DND-41 (cell line): ENCODE measurements at regions not wholly inside any gene's neighbourhood (a gene's known extent, or its start where the extent isn't known, plus 50 kb on each side); places are given as distances from the start of the nearest gene placed in this dataset.

ENCODE experiments used
- ATAC-seq: fragments of 200-7000 bp; cut with Tn5 transposase; 3 replicates; pipeline ENCODE4 v1.9.1; 2021; ENCODE audit warnings: low read depth; ENCODE audit not compliant: insufficient read depth
- DNase-seq: peaks from one replicate; pipeline ENCODE4 v3.0.0-alpha.2; 2020
- H2AFZ ChIP-seq: 2 replicates; pipeline ENCODE4 v1.6.0; 2012; ENCODE audit warnings: low read depth, low read length
- H3K27ac ChIP-seq: 2 replicates; pipeline ENCODE4 v1.5.1; 2012; ENCODE audit warnings: low read length, inconsistent platforms
- H3K27me3 ChIP-seq: fragments of 200-600 bp; sonication (generic); 2 replicates; pipeline ENCODE4 v1.6.0; 2012; ENCODE audit warnings: low read length, mild to moderate bottlenecking, inconsistent platforms; ENCODE audit not compliant: insufficient read depth, poor library complexity
- H3K36me3 ChIP-seq: 2 replicates; pipeline ENCODE4 v1.5.1; 2012; ENCODE audit warnings: low read length, inconsistent platforms; ENCODE audit not compliant: insufficient read depth
- H3K4me1 ChIP-seq: 2 replicates; pipeline ENCODE4 v1.5.1; 2012; ENCODE audit warnings: mild to moderate bottlenecking, low read length; ENCODE audit not compliant: insufficient read depth
- H3K4me2 ChIP-seq: 2 replicates; pipeline ENCODE4 v1.6.0; 2012; ENCODE audit warnings: mild to moderate bottlenecking, moderate library complexity, low read length, inconsistent platforms; ENCODE audit not compliant: insufficient read depth
- H3K4me3 ChIP-seq, 2 experiments: fragments of 200-600 bp in 1 of 2; shearing (Covaris generic) in 1 of 2; 2 replicates each; pipeline ENCODE4 v1.5.1; 2012 to 2016; ENCODE audit warnings: inconsistent platforms in 2 of 2, low read length in 2 of 2, mild to moderate bottlenecking in 2 of 2, low read depth in 1 of 2, moderate library complexity in 1 of 2
- H3K79me2 ChIP-seq: 2 replicates; pipeline ENCODE4 v1.6.0; 2012; ENCODE audit warnings: low read length, inconsistent platforms; ENCODE audit not compliant: insufficient read depth
- H3K9ac ChIP-seq: 2 replicates; pipeline ENCODE4 v1.6.0; 2012; ENCODE audit warnings: low read depth, mild to moderate bottlenecking, inconsistent platforms, low read length, moderate library complexity
- H3K9me3 ChIP-seq: 2 replicates; pipeline ENCODE4 v1.5.1; 2012; ENCODE audit warnings: low read length, moderate library complexity, mild to moderate bottlenecking, inconsistent platforms; ENCODE audit not compliant: insufficient read depth, severe bottlenecking
- H4K20me1 ChIP-seq: 2 replicates; pipeline ENCODE4 v1.6.0; 2012; ENCODE audit warnings: low read length; ENCODE audit not compliant: insufficient read depth
- EZH2 ChIP-seq: IDR thresholded peaks from 3 replicates; pipeline ENCODE4 v1.6.1; 2012; ENCODE audit warnings: borderline replicate concordance, low read depth, mild to moderate bottlenecking, moderate library complexity, low read length, inconsistent platforms; ENCODE audit not compliant: severe bottlenecking
- TF ChIP-seq, protein P1 (sequence below): IDR thresholded peaks from 2 replicates; pipeline ENCODE4 v1.5.1; 2012; ENCODE audit warnings: borderline replicate concordance, low read length, moderate library complexity, mild to moderate bottlenecking; ENCODE audit not compliant: poor library complexity, severe bottlenecking; ENCODE audit errors: extremely low read depth

DNA sequence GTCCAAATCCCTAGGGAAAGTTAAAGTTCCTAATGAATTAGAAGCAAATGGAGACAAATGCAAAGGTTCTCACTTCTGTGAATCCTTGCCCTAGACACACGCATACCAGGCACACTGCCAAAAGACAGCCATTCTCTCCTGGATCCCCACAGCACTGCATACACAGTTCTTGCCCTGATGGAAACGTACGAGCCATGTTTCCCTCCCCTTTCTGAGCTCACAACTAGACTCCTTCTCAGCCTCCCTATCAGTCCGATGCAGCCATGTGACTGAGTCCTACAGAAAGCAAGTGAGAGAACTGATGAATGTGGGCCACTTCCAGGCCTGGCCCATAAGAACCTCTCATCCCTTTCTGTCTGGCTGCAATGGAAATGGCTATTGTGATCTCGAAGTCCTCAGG, 92.0 kb downstream of the ZNF608 start:
- H3K4me3 ChIP-seq, result no peak overlapping the region
- H3K9ac ChIP-seq, result no peak overlapping the region

DNA sequence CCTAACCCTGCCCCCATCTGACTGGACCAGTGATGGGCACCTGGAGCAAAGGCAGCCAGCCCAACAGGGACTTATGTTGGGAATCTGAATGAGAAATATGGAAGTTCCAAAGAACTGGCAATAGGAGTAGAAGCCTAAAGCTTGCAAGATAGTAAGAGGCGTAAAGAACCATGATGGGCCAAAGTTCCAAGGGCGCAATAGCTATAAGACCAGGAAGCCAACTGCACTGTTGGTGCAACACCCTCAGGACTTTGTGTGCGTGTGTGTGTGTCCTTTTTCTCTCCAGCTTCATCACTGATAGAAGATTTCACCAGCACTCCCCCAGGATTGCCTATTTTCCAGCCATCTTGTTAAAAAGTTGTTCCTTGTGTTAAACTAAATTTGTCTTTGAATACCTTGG, 92.8 kb downstream of the ZNF608 start:
- no peaks in the 10 kb centered on the region for H3K27me3 ChIP-seq
- H3K27ac ChIP-seq, result no peak overlapping the region
- no peak overlapping the region for H2AFZ ChIP-seq
- no peaks in the 10 kb centered on the region for H3K79me2 ChIP-seq
- H3K9me3 ChIP-seq, result no peaks in the 10 kb centered on the region
- peaks cover 48% of the 10 kb centered on the region for H3K4me1 ChIP-seq
- H3K4me2 ChIP-seq, result no peak overlapping the region
- TF ChIP-seq EZH2, result no peak
- TF ChIP-seq, protein P1, sequence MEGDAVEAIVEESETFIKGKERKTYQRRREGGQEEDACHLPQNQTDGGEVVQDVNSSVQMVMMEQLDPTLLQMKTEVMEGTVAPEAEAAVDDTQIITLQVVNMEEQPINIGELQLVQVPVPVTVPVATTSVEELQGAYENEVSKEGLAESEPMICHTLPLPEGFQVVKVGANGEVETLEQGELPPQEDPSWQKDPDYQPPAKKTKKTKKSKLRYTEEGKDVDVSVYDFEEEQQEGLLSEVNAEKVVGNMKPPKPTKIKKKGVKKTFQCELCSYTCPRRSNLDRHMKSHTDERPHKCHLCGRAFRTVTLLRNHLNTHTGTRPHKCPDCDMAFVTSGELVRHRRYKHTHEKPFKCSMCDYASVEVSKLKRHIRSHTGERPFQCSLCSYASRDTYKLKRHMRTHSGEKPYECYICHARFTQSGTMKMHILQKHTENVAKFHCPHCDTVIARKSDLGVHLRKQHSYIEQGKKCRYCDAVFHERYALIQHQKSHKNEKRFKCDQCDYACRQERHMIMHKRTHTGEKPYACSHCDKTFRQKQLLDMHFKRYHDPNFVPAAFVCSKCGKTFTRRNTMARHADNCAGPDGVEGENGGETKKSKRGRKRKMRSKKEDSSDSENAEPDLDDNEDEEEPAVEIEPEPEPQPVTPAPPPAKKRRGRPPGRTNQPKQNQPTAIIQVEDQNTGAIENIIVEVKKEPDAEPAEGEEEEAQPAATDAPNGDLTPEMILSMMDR, result no peak
- DNase-seq (no peak), ATAC-seq (no peak)
- no peak overlapping the region for H3K9ac ChIP-seq
- no peak overlapping the region for H3K4me3 ChIP-seq
- H3K36me3 ChIP-seq, result no peaks in the 10 kb centered on the region
- peaks cover 5% of the 10 kb centered on the region; the same call in 1 of the 2 replicates for H4K20me1 ChIP-seq

More for the DNA sequence above, 92.0 kb downstream of the ZNF608 start:
- Histone ChIP-seq H3K79me2 (no peaks in the 10 kb centered on the region), H3K36me3 (no peaks in the 10 kb centered on the region), H3K4me2 (no peak overlapping the region), H3K4me1 (peaks cover 45% of the 10 kb centered on the region), H3K9me3 (no peaks in the 10 kb centered on the region), H3K27ac (no peak overlapping the region), H4K20me1 (no peaks in the 10 kb centered on the region; the same call in 1 of the 2 replicates), H3K27me3 (no peaks in the 10 kb centered on the region), H2AFZ (no peak overlapping the region)
- TF ChIP-seq, protein P1, result no peak
- DNase-seq, result no peak
- no peak for ATAC-seq

DNA sequence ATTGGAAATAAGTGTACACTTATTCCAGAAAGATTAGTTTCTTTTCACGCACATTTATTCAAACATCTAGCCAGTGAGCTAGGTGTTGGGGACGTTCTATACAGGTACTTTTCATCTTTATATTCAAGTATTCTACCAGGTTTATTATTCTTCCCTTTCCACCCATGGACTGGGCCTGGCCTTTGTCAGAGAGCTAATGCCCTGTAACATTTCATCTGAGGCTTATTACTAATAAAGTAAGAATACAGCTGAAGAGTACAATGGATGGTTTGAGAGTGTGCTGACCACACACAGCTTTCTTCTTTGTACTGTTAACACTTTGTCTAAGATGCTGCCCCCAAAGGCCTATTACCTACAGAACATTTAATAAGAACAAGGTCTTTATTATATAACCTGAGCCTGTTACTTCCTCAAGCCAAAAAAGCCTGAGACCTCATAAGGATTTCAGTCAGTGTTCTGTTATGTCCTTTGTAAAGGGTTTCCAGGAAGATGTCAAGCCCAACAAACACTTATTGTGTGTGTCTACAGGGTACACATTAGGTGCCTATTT, 93.5 kb downstream of the ZNF608 start:
- Histone ChIP-seq H3K9ac (no peak overlapping the region), H3K36me3 (no peaks in the 10 kb centered on the region), H3K27ac (no peak overlapping the region), H3K4me1 (peaks cover 55% of the 10 kb centered on the region), H4K20me1 (peaks cover 5% of the 10 kb centered on the region; the same call in 1 of the 2 replicates), H3K79me2 (no peaks in the 10 kb centered on the region), H3K4me2 (no peak overlapping the region), H3K27me3 (no peaks in the 10 kb centered on the region), H3K4me3 (no peak overlapping the region), H3K9me3 (no peaks in the 10 kb centered on the region), H2AFZ (no peak overlapping the region)
- TF ChIP-seq, protein P1, result no peak
- TF ChIP-seq EZH2, result no peak
- no peak for DNase-seq
- ATAC-seq, result no peak

DNA sequence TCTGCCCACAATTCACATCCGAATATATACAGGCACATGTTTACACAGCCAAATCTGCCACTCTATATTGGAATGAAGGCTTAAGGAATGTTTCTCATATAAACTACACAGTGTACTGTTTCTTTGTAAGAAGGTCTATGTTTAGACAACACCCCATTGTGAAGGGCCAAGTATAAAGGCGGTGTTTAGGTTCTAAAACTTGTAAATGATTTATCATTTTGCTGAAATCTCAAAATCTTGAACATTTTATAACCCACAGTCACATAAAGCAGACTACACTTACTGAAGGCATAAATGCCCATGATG, 94.0 kb downstream of the ZNF608 start:
- H3K27ac ChIP-seq, result no peak overlapping the region
- no peak overlapping the region for H3K4me2 ChIP-seq
- no peak overlapping the region for H3K9ac ChIP-seq
- H2AFZ ChIP-seq, result no peak overlapping the region
- H3K27me3 ChIP-seq, result no peaks in the 10 kb centered on the region
- no peaks in the 10 kb centered on the region for H3K9me3 ChIP-seq
- H3K4me3 ChIP-seq, result no peak overlapping the region
- DNase-seq (no peak), ATAC-seq (no peak)
- no peaks in the 10 kb centered on the region for H3K79me2 ChIP-seq
- TF ChIP-seq EZH2, result no peak
- TF ChIP-seq, protein P1, result no peak
- peaks cover 59% of the 10 kb centered on the region for H3K4me1 ChIP-seq
- no peaks in the 10 kb centered on the region for H3K36me3 ChIP-seq
- peaks cover 5% of the 10 kb centered on the region; the same call in 1 of the 2 replicates for H4K20me1 ChIP-seq
